Activated naive CD4-positive, alpha-beta T cell (primary cell): ENCODE measurements at regions not wholly inside any gene's neighbourhood (a gene's known extent, or its start where the extent isn't known, plus 50 kb on each side); places are given as distances from the start of the nearest gene placed in this dataset.

Source experiments
- DNase-seq, 4 experiments: peaks; one replicate each; lab custom pipeline; 2025; lab: John Stamatoyannopoulos, UW

- no peak for DNase-seq
Observed at GRCh38 chr5:54927097-54927746, 58.2 kb downstream of the ESM1 start.

- DNase-seq: no peak
Observed at GRCh38 chr5:54924487-54924886, 60.9 kb downstream of the ESM1 start.

- no peak for DNase-seq
Observed at GRCh38 chr5:54917323-54917722, 68.1 kb downstream of the ESM1 start.

GRCh38 chr5:54915466-54916027 lies 69.8 kb downstream of the ESM1 start:
- DNase-seq: no peak

GRCh38 chr5:54912021-54912420 lies 73.4 kb downstream of the ESM1 start:
- no peak for DNase-seq

GRCh38 chr5:54909911-54910870 lies 75.2 kb downstream of the ESM1 start:
- no peak for DNase-seq

GRCh38 chr5:54908774-54909525 lies 76.4 kb downstream of the ESM1 start:
- DNase-seq: no peak

- peak; percentile 9 to 56 (median 34) for DNase-seq
Observed at GRCh38 chr5:54905942-54906537, 79.4 kb downstream of the ESM1 start.

GRCh38 chr5:54905246-54905795 lies 80.1 kb downstream of the ESM1 start:
- DNase-seq: no peak

- no peak for DNase-seq
Observed at GRCh38 chr5:54904425-54904824, 81.0 kb downstream of the ESM1 start.

GRCh38 chr5:54902791-54903473 lies 82.5 kb downstream of the ESM1 start:
- DNase-seq: no peak

GRCh38 chr5:54900984-54901725 lies 84.2 kb downstream of the ESM1 start:
- no peak for DNase-seq

- no peak for DNase-seq
Observed at GRCh38 chr5:54897001-54897400, 88.4 kb downstream of the ESM1 start.

- DNase-seq: no peak
Observed at GRCh38 chr5:54895816-54896341, 89.5 kb downstream of the ESM1 start.

- DNase-seq: no peak
Observed at GRCh38 chr5:54894957-54895815, 90.2 kb downstream of the ESM1 start.

GRCh38 chr5:54889826-54890225 lies 95.6 kb downstream of the ESM1 start:
- no peak for DNase-seq

GRCh38 chr5:54887663-54888062 lies 97.7 kb downstream of the ESM1 start:
- no peak for DNase-seq

- DNase-seq: no peak
Observed at GRCh38 chr5:54886866-54887265, 98.5 kb downstream of the ESM1 start.

- DNase-seq: no peak
Observed at GRCh38 chr5:54885636-54886035, 99.8 kb downstream of the ESM1 start.
